A549 (cell line): ENCODE measurements at regions not wholly inside any gene's neighbourhood (a gene's known extent, or its start where the extent isn't known, plus 50 kb on each side); places are given as distances from the start of the nearest gene placed in this dataset.

Experiments
- ATAC-seq, 2 experiments: fragments of 200-7000 bp in 1 of 2; fragments of >200 bp in 1 of 2; cut with Nextera tagmentation in 1 of 2; cut with Tn5 transposase in 1 of 2; 3 replicates each; pipeline versions ENCODE4 v1.8.0 to v1.9.1; 2018 to 2020; ENCODE audit warnings: mild to moderate bottlenecking in 1 of 2, moderate library complexity in 1 of 2
- CTCF ChIA-PET: fragments of 300-600 bp; sonication (Branson Sonifier 250); formaldehyde crosslinking; extraction: SDS; loops from one replicate; lab custom pipeline; 2021; ENCODE audit warnings: antibody characterized with exemption, inconsistent platforms; lab: Yijun Ruan, JAX
- POLR2A ChIA-PET: fragments of 350-600 bp; formaldehyde crosslinking; extraction: SDS; loops from one replicate; lab custom pipeline; 2021; ENCODE audit warnings: antibody characterized with exemption, inconsistent platforms; lab: Yijun Ruan, JAX
- DNase-seq, 2 experiments: peaks; one replicate each; pipeline versions ENCODE4 v3.0.0 to v3.0.0-alpha.2; 2011 to 2016; ENCODE audit warnings: low read depth in 1 of 2, low spot score in 1 of 2
- FAIRE-seq: peaks from 2 replicates; lab custom pipeline; 2011; peaks lifted over from hg19 to GRCh38; lab: Jason Lieb, UNC
- H3K27ac ChIP-seq, 2 experiments: fragments of >200 bp; sonication (Bioruptor Twin); formaldehyde crosslinking; 3 replicates each; pipeline ENCODE4 v1.5.1; 2016 to 2017
- H3K4me1 ChIP-seq: fragments of >200 bp; sonication (Bioruptor Twin); formaldehyde crosslinking; 3 replicates; pipeline ENCODE4 v1.6.1; 2016
- H3K4me2 ChIP-seq: fragments of >200 bp; sonication (Bioruptor Twin); formaldehyde crosslinking; 3 replicates; pipeline ENCODE4 v1.6.1; 2016
- H3K4me3 ChIP-seq: fragments of >200 bp; sonication (Bioruptor Twin); formaldehyde crosslinking; 3 replicates; pipeline ENCODE4 v1.5.1; 2016
- H3K9me3 ChIP-seq: fragments of >200 bp; sonication (Bioruptor Twin); formaldehyde crosslinking; 3 replicates; pipeline ENCODE4 v1.6.1; 2016
- BCL3 ChIP-seq: fragments of >200 bp; sonication (Bioruptor Twin); formaldehyde crosslinking; IDR thresholded peaks from 3 replicates; pipeline ENCODE4 v1.6.1; 2016
- BHLHE40 ChIP-seq: IDR thresholded peaks from 2 replicates; pipeline ENCODE4 v1.6.1; 2012; ENCODE audit warnings: low read depth, low read length, inconsistent platforms
- CEBPB ChIP-seq, 2 experiments: fragments of >200 bp in 1 of 2; sonication (Bioruptor Twin) in 1 of 2; formaldehyde crosslinking in 1 of 2; IDR thresholded peaks; 2 replicates each; pipeline ENCODE4 v1.6.1; 2012 to 2016
- CHD4 ChIP-seq: fragments of 200-600 bp; sonication (generic); IDR thresholded peaks from 2 replicates; pipeline ENCODE4 v1.6.1; 2016; ENCODE audit warnings: antibody characterized with exemption, mild to moderate bottlenecking, borderline replicate concordance
- EHMT2 ChIP-seq: fragments of 200-600 bp; sonication (generic); IDR thresholded peaks from 2 replicates; pipeline ENCODE4 v1.6.1; 2016; ENCODE audit warnings: antibody characterized with exemption, low read depth, mild to moderate bottlenecking, moderate library complexity
- EP300 ChIP-seq, 2 experiments: fragments of >200 bp; sonication (Bioruptor Twin); formaldehyde crosslinking; IDR thresholded peaks; 2 replicates in 1 of 2; 3 replicates in 1 of 2; pipeline ENCODE4 v1.6.1; 2016 to 2017
- ESRRA ChIP-seq: fragments of 150-350 bp; IDR thresholded peaks from 2 replicates; pipeline ENCODE4 v1.6.1; 2014; ENCODE audit warnings: mild to moderate bottlenecking, low read length, borderline replicate concordance
- FOSB ChIP-seq: fragments of 250-450 bp; sonication (Bioruptor Pico); IDR thresholded peaks from 2 replicates; pipeline ENCODE4 v1.5.0; 2020; ENCODE audit warnings: mild to moderate bottlenecking, moderate library complexity
- FOSL2 ChIP-seq, 2 experiments: fragments of 450-650 bp in 1 of 2; fragments of >200 bp in 1 of 2; sonication (Bioruptor Twin) in 1 of 2; formaldehyde crosslinking; IDR thresholded peaks; 2 replicates each; pipeline versions ENCODE4 v1.5.0 to v1.6.1; 2016 to 2020; ENCODE audit warnings: mild to moderate bottlenecking in 1 of 2, moderate library complexity in 1 of 2
- GATA3 ChIP-seq: IDR thresholded peaks from 2 replicates; pipeline ENCODE4 v1.6.1; 2012; ENCODE audit warnings: borderline replicate concordance
- HDAC2 ChIP-seq: fragments of 200-600 bp; sonication (generic); IDR thresholded peaks from 2 replicates; pipeline ENCODE4 v1.6.1; 2016
- HES2 ChIP-seq: fragments of >200 bp; sonication (Bioruptor Twin); formaldehyde crosslinking; IDR thresholded peaks from 2 replicates; pipeline ENCODE4 v1.6.1; 2016
- HEYL ChIP-seq: fragments of 250-450 bp; sonication (Bioruptor Pico); IDR thresholded peaks from 2 replicates; pipeline ENCODE4 v1.8.0; 2021; ENCODE audit warnings: mild to moderate bottlenecking, moderate library complexity
- HOXB13 ChIP-seq: fragments of 250-450 bp; sonication (Bioruptor Pico); IDR thresholded peaks from 2 replicates; pipeline ENCODE4 v1.5.0; 2020; ENCODE audit warnings: low read depth, mild to moderate bottlenecking, moderate library complexity
- HOXB5 ChIP-seq: fragments of 250-450 bp; sonication (Bioruptor Pico); IDR thresholded peaks from 2 replicates; pipeline ENCODE4 v1.5.0; 2020; ENCODE audit warnings: mild to moderate bottlenecking, moderate library complexity
- JUN ChIP-seq, 2 experiments: fragments of >200 bp; sonication (Bioruptor Twin); formaldehyde crosslinking; IDR thresholded peaks; 2 replicates in 1 of 2; 3 replicates in 1 of 2; pipeline ENCODE4 v1.6.1; 2016 to 2017
- KDM5A ChIP-seq: fragments of 200-600 bp; sonication (generic); IDR thresholded peaks from 2 replicates; pipeline ENCODE4 v1.6.1; 2016; ENCODE audit warnings: antibody characterized with exemption, mild to moderate bottlenecking
- MAX ChIP-seq: IDR thresholded peaks from 2 replicates; pipeline ENCODE4 v1.6.1; 2012
- MAZ ChIP-seq: fragments of 150-350 bp; IDR thresholded peaks from 2 replicates; pipeline ENCODE4 v1.6.1; 2014; ENCODE audit warnings: antibody characterized with exemption, low read depth, low read length, borderline replicate concordance
- MYC ChIP-seq: IDR thresholded peaks from 2 replicates; pipeline ENCODE4 v1.6.1; 2012; ENCODE audit warnings: mild to moderate bottlenecking, inconsistent platforms, low read length, improper control_type of control experiment, borderline replicate concordance
- NPAS2 ChIP-seq: fragments of 250-450 bp; sonication (Bioruptor Pico); IDR thresholded peaks from 2 replicates; pipeline ENCODE4 v1.8.0; 2022; ENCODE audit warnings: mild to moderate bottlenecking, moderate library complexity, borderline replicate concordance
- NR3C1 ChIP-seq: fragments of >200 bp; sonication (Bioruptor Twin); formaldehyde crosslinking; IDR thresholded peaks from 3 replicates; pipeline ENCODE4 v1.6.1; 2017
- PHF8 ChIP-seq: fragments of 200-600 bp; sonication (generic); IDR thresholded peaks from 2 replicates; pipeline ENCODE4 v1.6.1; 2016; ENCODE audit warnings: low read depth, mild to moderate bottlenecking, antibody characterized with exemption, moderate library complexity, borderline replicate concordance
- POLR2A ChIP-seq: IDR thresholded peaks from 2 replicates; pipeline ENCODE4 v1.6.1; 2012; ENCODE audit warnings: mild to moderate bottlenecking, low read length
- RARB ChIP-seq: fragments of 250-450 bp; sonication (Bioruptor Pico); IDR thresholded peaks from 2 replicates; pipeline ENCODE4 v1.8.0; 2021; ENCODE audit warnings: mild to moderate bottlenecking, moderate library complexity
- RFX5 ChIP-seq: fragments of 450-650 bp; IDR thresholded peaks from 2 replicates; pipeline ENCODE4 v1.7.1; 2014; ENCODE audit warnings: antibody characterized with exemption, mild to moderate bottlenecking, moderate library complexity
- SMC3 ChIP-seq: fragments of >200 bp; sonication (Bioruptor Twin); formaldehyde crosslinking; IDR thresholded peaks from 3 replicates; pipeline ENCODE4 v1.6.1; 2018; ENCODE audit warnings: inconsistent platforms
- SREBF2 ChIP-seq: fragments of 450-650 bp; IDR thresholded peaks from 2 replicates; pipeline ENCODE4 v1.6.1; 2014; ENCODE audit warnings: mild to moderate bottlenecking, moderate library complexity
- TFCP2L1 ChIP-seq: fragments of 250-450 bp; sonication (Bioruptor Pico); IDR thresholded peaks from 2 replicates; pipeline ENCODE4 v1.5.0; 2021; ENCODE audit warnings: mild to moderate bottlenecking
- ZNF302 ChIP-seq: fragments of 250-450 bp; sonication (Bioruptor Pico); IDR thresholded peaks from 2 replicates; pipeline ENCODE4 v1.9.0; 2021; ENCODE audit warnings: inconsistent platforms, mild to moderate bottlenecking, moderate library complexity
- ZSCAN20 ChIP-seq: fragments of 250-450 bp; sonication (Bioruptor Pico); IDR thresholded peaks from 2 replicates; pipeline ENCODE4 v1.8.0; 2022; ENCODE audit warnings: mild to moderate bottlenecking, moderate library complexity
- WGBS: methylation state at CpG from one replicate; pipeline ENCODE4 v1.1.6; 2017; ENCODE audit errors: missing lambda C conversion rate; 5-methylcytosine and 5-hydroxymethylcytosine counted together
- TF ChIP-seq, protein P1 (sequence below): fragments of 250-450 bp; sonication (Bioruptor Pico); IDR thresholded peaks from 2 replicates; pipeline ENCODE4 v1.5.0; 2020; ENCODE audit warnings: low read depth, mild to moderate bottlenecking, moderate library complexity

DNA sequence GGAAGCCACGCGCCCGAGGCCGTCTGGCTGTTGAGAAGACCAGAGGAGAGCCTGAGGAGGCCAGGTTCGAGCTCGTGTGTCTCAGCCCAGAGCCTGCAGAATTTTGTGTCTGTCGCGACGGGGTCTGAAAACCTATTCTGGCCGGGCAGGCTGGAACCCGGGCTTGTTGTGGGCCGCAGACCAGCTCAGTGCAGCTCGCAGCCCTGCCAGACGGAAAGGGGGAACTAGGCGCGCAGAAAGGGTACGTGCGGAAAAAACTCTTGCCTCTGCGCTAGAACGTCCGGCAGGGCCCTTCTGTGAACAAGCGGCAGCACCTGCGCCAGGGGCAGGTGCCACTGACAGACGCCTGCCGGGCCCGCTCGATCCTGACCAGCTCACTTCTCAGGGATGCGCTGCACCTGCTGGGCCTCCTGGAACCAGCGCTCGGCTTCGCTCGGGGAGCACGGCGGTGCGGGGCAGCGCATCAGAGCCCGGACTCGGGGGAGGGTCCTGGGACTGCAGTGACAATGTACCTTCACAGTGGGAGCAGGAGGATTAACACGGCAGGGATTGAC, 409.3 kb downstream of the BRD1 start:
- Histone ChIP-seq H3K4me3 (no peak overlapping the region), H3K4me2 (no peak overlapping the region), H3K4me1 (no peaks in the 10 kb centered on the region)
- DNase-seq: no peak
- ATAC-seq: no peak
- POLR2A ChIA-PET: no interaction called here
- TF ChIP-seq FOSB (CRISPR knock-in tag) (no peak), ZNF302 (CRISPR knock-in tag) (no peak), EP300 (IDR thresholded peaks at IDR 0.05) (no peak), POLR2A (no peak), MYC (no peak), HOXB13 (no peak), HDAC2 (no peak), NR3C1 (no peak), TFCP2L1 (CRISPR knock-in tag) (no peak), BCL3 (no peak), RARB (CRISPR knock-in tag) (no peak), HES2 (no peak), MAZ (no peak), CEBPB (IDR thresholded peaks at IDR 0.05) (no peak), SREBF2 (no peak), PHF8 (no peak), RFX5 (no peak)
- TF ChIP-seq, all 56 proteins: peak for 0
- H3K27ac ChIP-seq: no peak overlapping the region
- WGBS: 48% methylated on average over 23 of the region's 39 CpGs
- no peak for FAIRE-seq
- no peaks in the 10 kb centered on the region for H3K9me3 ChIP-seq
- CTCF ChIA-PET: no interaction called here

DNA sequence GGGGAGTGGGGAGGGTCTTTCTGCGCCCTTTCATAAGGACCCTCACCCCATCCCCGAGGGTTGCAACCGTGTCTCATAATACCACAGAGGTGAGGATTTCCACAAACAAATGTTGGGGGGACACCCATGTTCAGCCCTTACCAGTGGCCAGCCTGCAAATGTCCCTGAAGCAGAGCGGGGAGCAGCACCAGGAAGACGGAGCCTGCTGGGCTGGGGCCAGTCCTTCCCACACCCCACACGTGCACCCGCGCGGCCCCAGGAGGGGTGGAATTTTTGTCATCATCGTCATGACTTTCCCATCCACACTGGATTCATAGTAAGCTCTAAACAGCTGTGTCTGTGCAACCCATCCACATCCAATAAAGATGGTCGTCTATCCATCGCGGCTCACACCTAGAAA, 409.8 kb downstream of the BRD1 start:
- ChIA-PET CTCF (no interaction called here), POLR2A (no interaction called here)
- WGBS: 30% methylated on average over 13 of the region's 13 CpGs
- no peaks in the 10 kb centered on the region for H3K4me1 ChIP-seq
- ATAC-seq (no peak), FAIRE-seq (no peak), DNase-seq (no peak)
- no peak overlapping the region for H3K4me3 ChIP-seq
- no peak overlapping the region for H3K4me2 ChIP-seq
- TF ChIP-seq HES2: no peak
- TF ChIP-seq KDM5A: no peak
- no peak for TF ChIP-seq MAX
- TF ChIP-seq JUN (IDR thresholded peaks at IDR 0.05): no peak
- no peak for TF ChIP-seq ESRRA
- no peak for TF ChIP-seq NPAS2 (CRISPR knock-in tag)
- TF ChIP-seq, protein P1, sequence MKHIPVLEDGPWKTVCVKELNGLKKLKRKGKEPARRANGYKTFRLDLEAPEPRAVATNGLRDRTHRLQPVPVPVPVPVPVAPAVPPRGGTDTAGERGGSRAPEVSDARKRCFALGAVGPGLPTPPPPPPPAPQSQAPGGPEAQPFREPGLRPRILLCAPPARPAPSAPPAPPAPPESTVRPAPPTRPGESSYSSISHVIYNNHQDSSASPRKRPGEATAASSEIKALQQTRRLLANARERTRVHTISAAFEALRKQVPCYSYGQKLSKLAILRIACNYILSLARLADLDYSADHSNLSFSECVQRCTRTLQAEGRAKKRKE (CRISPR knock-in tag): no peak
- no peak overlapping the region for H3K27ac ChIP-seq
- H3K9me3 ChIP-seq: no peaks in the 10 kb centered on the region

DNA sequence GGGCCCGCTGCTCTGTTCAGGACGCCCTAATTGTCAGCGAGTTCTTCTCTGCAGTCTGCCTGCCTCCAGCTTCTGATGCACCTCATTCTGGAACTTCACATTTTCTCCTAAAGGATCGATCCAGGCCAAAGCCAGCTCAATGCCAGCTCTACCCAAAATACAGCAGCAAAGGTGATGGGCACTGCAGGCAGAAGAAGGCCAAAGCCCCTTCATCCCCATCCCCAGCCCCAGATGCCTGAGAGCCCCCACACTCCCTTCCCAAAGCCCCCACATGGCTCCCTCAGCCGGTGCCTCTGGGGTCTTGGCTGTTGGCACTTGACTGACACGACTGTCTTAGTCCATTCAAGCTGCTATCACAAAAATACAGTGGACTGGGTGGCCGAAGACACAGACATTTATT, 410.3 kb downstream of the BRD1 start:
- 8% methylated on average over 4 of the region's 7 CpGs for WGBS
- Histone ChIP-seq H3K4me1 (no peaks in the 10 kb centered on the region), H3K27ac (no peak overlapping the region), H3K9me3 (no peaks in the 10 kb centered on the region), H3K4me3 (no peak overlapping the region), H3K4me2 (no peak overlapping the region)
- TF ChIP-seq ZNF302 (CRISPR knock-in tag): no peak
- TF ChIP-seq EHMT2: no peak
- no peak for TF ChIP-seq GATA3
- TF ChIP-seq HEYL (CRISPR knock-in tag): no peak
- no peak for TF ChIP-seq HOXB5 (CRISPR knock-in tag)
- TF ChIP-seq BHLHE40: no peak
- no peak for TF ChIP-seq ESRRA
- TF ChIP-seq SMC3: no peak
- TF ChIP-seq RARB (CRISPR knock-in tag): no peak
- no peak for TF ChIP-seq NR3C1
- TF ChIP-seq FOSL2 (IDR thresholded peaks at IDR 0.05): no peak
- no peak for TF ChIP-seq FOSL2 (CRISPR knock-in tag; IDR thresholded peaks at IDR 0.05)
- TF ChIP-seq NPAS2 (CRISPR knock-in tag): no peak
- TF ChIP-seq CHD4: no peak
- no peak for TF ChIP-seq HOXB13
- TF ChIP-seq ZSCAN20 (CRISPR knock-in tag): no peak
- POLR2A ChIA-PET: no interaction called here
- CTCF ChIA-PET: no interaction called here
- FAIRE-seq (no peak), ATAC-seq (no peak), DNase-seq (no peak)
